Lower leg skin (tissue), 3 donors: ENCODE measurements at regions not wholly inside any gene's neighbourhood (a gene's known extent, or its start where the extent isn't known, plus 50 kb on each side); places are given as distances from the start of the nearest gene placed in this dataset.

Source experiments
- POLR2A ChIP-seq, 2 donors: fragments of 450-650 bp; IDR thresholded peaks; one replicate each; pipeline ENCODE4 v1.6.1; 2016 to 2017; ENCODE audit warnings: antibody characterized with exemption in 2 of 2, mild to moderate bottlenecking in 1 of 2, moderate library complexity in 1 of 2
- TF ChIP-seq, protein P1 (sequence below), 3 donors: fragments of 450-650 bp; IDR thresholded peaks; one replicate each; pipeline ENCODE4 v1.5.1; 2016; ENCODE audit warnings: antibody characterized with exemption in 3 of 3, mild to moderate bottlenecking in 3 of 3, moderate library complexity in 2 of 3

DNA sequence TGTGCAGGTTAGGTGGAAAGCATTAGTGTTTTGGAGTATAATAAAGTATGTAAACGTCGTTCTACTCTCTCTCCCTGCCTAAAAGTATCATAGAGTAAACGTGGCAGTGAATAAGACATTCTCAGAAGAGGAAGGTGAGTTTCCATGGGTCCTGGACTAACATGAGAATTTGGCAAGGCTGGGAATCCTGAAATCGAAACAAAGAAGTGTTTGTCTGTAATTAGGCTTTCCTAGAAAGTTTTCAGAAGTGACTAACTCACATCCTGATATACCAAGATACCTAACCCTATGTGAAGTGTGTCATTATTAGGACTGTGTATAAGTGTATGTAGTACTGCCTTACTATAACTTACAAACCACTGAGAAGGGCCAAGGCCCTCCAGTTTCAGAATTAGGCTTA is 50.7 kb upstream of the MAOA start:
- TF ChIP-seq, protein P1, sequence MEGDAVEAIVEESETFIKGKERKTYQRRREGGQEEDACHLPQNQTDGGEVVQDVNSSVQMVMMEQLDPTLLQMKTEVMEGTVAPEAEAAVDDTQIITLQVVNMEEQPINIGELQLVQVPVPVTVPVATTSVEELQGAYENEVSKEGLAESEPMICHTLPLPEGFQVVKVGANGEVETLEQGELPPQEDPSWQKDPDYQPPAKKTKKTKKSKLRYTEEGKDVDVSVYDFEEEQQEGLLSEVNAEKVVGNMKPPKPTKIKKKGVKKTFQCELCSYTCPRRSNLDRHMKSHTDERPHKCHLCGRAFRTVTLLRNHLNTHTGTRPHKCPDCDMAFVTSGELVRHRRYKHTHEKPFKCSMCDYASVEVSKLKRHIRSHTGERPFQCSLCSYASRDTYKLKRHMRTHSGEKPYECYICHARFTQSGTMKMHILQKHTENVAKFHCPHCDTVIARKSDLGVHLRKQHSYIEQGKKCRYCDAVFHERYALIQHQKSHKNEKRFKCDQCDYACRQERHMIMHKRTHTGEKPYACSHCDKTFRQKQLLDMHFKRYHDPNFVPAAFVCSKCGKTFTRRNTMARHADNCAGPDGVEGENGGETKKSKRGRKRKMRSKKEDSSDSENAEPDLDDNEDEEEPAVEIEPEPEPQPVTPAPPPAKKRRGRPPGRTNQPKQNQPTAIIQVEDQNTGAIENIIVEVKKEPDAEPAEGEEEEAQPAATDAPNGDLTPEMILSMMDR (IDR thresholded peaks at IDR 0.05) = no peak
- TF ChIP-seq POLR2A (IDR thresholded peaks at IDR 0.05) = no peak
